Thyroid gland (tissue), 4 donors: ENCODE measurements at regions not wholly inside any gene's neighbourhood (a gene's known extent, or its start where the extent isn't known, plus 50 kb on each side); places are given as distances from the start of the nearest gene placed in this dataset.

Experiments
- DNase-seq, 2 donors: peaks; one replicate each; pipeline ENCODE4 v3.0.0-alpha.2; 2019
- H3K27ac ChIP-seq, 3 donors: fragments of 200-600 bp; sonication (generic); 1 replicate in 2 of 3; 2 replicates in 1 of 3; pipeline ENCODE4 v1.5.1; 2016 to 2019; ENCODE audit warnings: mild to moderate bottlenecking in 1 of 3, moderate library complexity in 1 of 3
- H3K27me3 ChIP-seq: fragments of 200-600 bp; sonication (generic); one replicate; pipeline ENCODE4 v1.5.1; 2019
- H3K36me3 ChIP-seq, 2 donors: fragments of 200-600 bp; sonication (generic); one replicate each; pipeline ENCODE4 v1.5.1; 2016 to 2019
- H3K4me1 ChIP-seq, 2 donors: fragments of 200-600 bp; sonication (generic); one replicate each; pipeline ENCODE4 v1.5.1; 2017 to 2019
- H3K4me3 ChIP-seq, 3 donors: fragments of 200-600 bp; sonication (generic); replicated peaks in 1 of 3; 1 replicate in 2 of 3; 2 replicates in 1 of 3; pipeline ENCODE4 v1.5.1; 2016; ENCODE audit warnings: mild to moderate bottlenecking in 1 of 3
- H3K9me3 ChIP-seq: fragments of 200-600 bp; sonication (generic); one replicate; pipeline ENCODE4 v1.5.1; 2017
- POLR2A ChIP-seq, 2 donors: fragments of 450-650 bp; IDR thresholded peaks; one replicate each; pipeline ENCODE4 v1.6.1; 2017; ENCODE audit warnings: antibody characterized with exemption in 2 of 2, mild to moderate bottlenecking in 2 of 2, moderate library complexity in 1 of 2
- WGBS, 2 donors: methylation state at CpG; one replicate each; pipeline ENCODE4 v1.1.5; 2017; 5-methylcytosine and 5-hydroxymethylcytosine counted together
- intact Hi-C: fragments of 100-400 bp; cut with DNase I; formaldehyde crosslinking; loops from one replicate; pipeline ENCODE4 v1.15.1; 2023
- TF ChIP-seq, protein P1 (sequence below), 6 experiments: fragments of 200-600 bp in 3 of 6; fragments of 450-650 bp in 3 of 6; sonication (generic) in 3 of 6; IDR thresholded peaks; one replicate each; pipeline ENCODE4 v1.5.1; 2016 to 2019; ENCODE audit warnings: antibody characterized with exemption in 6 of 6, mild to moderate bottlenecking in 2 of 6, inconsistent platforms in 1 of 6, moderate library complexity in 1 of 6

DNA sequence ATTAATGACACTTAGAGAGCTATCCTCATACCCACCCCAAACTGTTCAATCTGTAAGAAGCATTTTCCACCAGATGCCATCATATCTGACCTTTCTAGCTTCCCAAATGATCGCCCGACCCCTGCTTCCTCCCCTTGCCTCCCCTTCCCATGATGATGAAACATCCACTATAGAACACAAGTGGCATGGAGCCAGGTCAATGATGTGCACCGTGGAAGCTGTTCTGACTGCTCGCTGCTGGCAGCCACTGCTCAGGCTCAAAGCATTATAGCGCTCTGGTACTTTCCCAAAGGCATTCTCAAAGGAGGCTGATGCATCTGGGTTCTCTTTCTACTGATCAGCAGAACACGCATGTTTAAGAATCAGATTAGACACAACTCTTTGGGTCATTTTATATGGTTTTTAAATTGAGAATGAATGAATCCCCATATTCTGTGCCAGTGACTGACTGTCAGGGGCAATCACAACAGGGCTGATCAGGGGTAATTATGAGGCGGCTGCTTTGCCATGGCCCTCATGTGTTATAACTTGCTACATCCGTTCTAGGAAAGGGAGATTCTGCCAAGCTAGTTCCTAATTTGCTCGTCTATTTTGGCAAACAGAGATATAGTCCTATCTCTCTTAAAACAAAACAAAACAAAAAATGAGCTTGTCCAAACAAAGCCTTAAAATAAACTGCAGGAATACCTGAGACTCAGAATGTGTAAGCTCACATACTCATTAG lies 343.7 kb downstream of the ENC1 start:
- 21 to 25% methylated on average over 9 of the region's 9 CpGs for WGBS, 2 donors
- no peaks in the 10 kb centered on the region for H3K36me3 ChIP-seq
- TF ChIP-seq, protein P1, sequence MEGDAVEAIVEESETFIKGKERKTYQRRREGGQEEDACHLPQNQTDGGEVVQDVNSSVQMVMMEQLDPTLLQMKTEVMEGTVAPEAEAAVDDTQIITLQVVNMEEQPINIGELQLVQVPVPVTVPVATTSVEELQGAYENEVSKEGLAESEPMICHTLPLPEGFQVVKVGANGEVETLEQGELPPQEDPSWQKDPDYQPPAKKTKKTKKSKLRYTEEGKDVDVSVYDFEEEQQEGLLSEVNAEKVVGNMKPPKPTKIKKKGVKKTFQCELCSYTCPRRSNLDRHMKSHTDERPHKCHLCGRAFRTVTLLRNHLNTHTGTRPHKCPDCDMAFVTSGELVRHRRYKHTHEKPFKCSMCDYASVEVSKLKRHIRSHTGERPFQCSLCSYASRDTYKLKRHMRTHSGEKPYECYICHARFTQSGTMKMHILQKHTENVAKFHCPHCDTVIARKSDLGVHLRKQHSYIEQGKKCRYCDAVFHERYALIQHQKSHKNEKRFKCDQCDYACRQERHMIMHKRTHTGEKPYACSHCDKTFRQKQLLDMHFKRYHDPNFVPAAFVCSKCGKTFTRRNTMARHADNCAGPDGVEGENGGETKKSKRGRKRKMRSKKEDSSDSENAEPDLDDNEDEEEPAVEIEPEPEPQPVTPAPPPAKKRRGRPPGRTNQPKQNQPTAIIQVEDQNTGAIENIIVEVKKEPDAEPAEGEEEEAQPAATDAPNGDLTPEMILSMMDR (IDR thresholded peaks at IDR 0.05) = no peak
- no peak for TF ChIP-seq POLR2A (IDR thresholded peaks at IDR 0.05)
- no peaks in the 10 kb centered on the region for H3K9me3 ChIP-seq
- no peak overlapping the region for H3K4me3 ChIP-seq
- peak; percentile 64 to 73 for DNase-seq
- H3K4me1 ChIP-seq = peaks cover 8 to 12% of the 10 kb centered on the region in 2 donors
- no peaks in the 10 kb centered on the region for H3K27me3 ChIP-seq
- intact Hi-C loops = no loop called here
- H3K27ac ChIP-seq = no peak overlapping the region

GRCh38 chr5:74295676-74296075 lies 344.9 kb downstream of the ENC1 start:
- Histone ChIP-seq H3K9me3 (no peaks in the 10 kb centered on the region), H3K27me3 (no peaks in the 10 kb centered on the region), H3K27ac (no peak overlapping the region), H3K4me3 (no peak overlapping the region), H3K36me3 (no peaks in the 10 kb centered on the region), H3K4me1 (peaks cover 8 to 12% of the 10 kb centered on the region in 2 donors)
- TF ChIP-seq, protein P1 (IDR thresholded peaks at IDR 0.05) = no peak
- no peak for TF ChIP-seq POLR2A (IDR thresholded peaks at IDR 0.05)
- 90 to 97% methylated on average over 2 of the region's 2 CpGs for WGBS, 2 donors
- intact Hi-C loops = no loop called here
- no peak for DNase-seq

DNA sequence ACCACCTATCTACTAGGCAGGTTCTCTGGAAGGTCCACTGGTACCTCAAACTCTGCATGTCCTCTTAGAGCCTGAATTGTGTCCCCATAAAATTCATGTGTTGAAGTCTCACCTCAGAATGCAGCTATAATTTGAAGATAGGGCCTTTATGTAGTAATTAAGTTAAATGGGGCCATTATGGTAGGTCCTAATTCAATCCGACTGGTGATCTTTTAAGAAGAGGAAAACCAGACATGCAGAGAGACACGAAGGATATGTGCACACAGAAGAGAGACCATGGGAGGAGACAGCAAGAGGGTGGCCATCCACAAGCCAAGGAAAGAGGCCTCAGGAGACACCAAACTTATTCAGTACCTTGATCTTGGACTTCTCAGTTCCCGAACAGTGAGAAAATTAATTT lies 345.4 kb downstream of the ENC1 start:
- 96 to 97% methylated on average over 3 of the region's 3 CpGs for WGBS, 2 donors
- Histone ChIP-seq H3K27ac (no peak overlapping the region), H3K4me3 (no peak overlapping the region), H3K36me3 (no peaks in the 10 kb centered on the region), H3K9me3 (no peaks in the 10 kb centered on the region), H3K27me3 (no peaks in the 10 kb centered on the region), H3K4me1 (peaks cover 8 to 12% of the 10 kb centered on the region in 2 donors)
- intact Hi-C loops = no loop called here
- DNase-seq = no peak
- no peak for TF ChIP-seq POLR2A (IDR thresholded peaks at IDR 0.05)
- TF ChIP-seq, protein P1 (IDR thresholded peaks at IDR 0.05) = no peak

- no peaks in the 10 kb centered on the region for H3K27me3 ChIP-seq
- intact Hi-C loops = no loop called here
- no peaks in the 10 kb centered on the region for H3K36me3 ChIP-seq
- H3K4me3 ChIP-seq = no peak overlapping the region
- H3K9me3 ChIP-seq = no peaks in the 10 kb centered on the region
- H3K27ac ChIP-seq = no peak overlapping the region
- 73 to 83% methylated on average over 6 of the region's 6 CpGs for WGBS, 2 donors
- H3K4me1 ChIP-seq = peaks cover 12% of the 10 kb centered on the region in 2 donors
- DNase-seq = peak; percentile 26 to 38
- no peak for TF ChIP-seq POLR2A (IDR thresholded peaks at IDR 0.05)
- TF ChIP-seq, protein P1 (IDR thresholded peaks at IDR 0.05) = no peak
These were observed 346.3 kb downstream of the ENC1 start for GRCh38 chr5:74294231-74294705.

- TF ChIP-seq, protein P1 (IDR thresholded peaks at IDR 0.05) = no peak
- TF ChIP-seq POLR2A (IDR thresholded peaks at IDR 0.05) = no peak
- 76 to 87% methylated on average over 5 of the region's 5 CpGs for WGBS, 2 donors
- Histone ChIP-seq H3K4me1 (peaks cover 12% of the 10 kb centered on the region in 2 donors), H3K4me3 (no peak overlapping the region), H3K9me3 (no peaks in the 10 kb centered on the region), H3K27ac (no peak overlapping the region), H3K27me3 (no peaks in the 10 kb centered on the region), H3K36me3 (no peaks in the 10 kb centered on the region)
- intact Hi-C loops = no loop called here
- DNase-seq = no peak
These were observed 347.3 kb downstream of the ENC1 start for GRCh38 chr5:74293182-74293581.
